PC-9 (cell line): ENCODE measurements at regions not wholly inside any gene's neighbourhood (a gene's known extent, or its start where the extent isn't known, plus 50 kb on each side); places are given as distances from the start of the nearest gene placed in this dataset.

Experiments
- CTCF ChIP-seq: fragments of 200-600 bp; sonication (generic); conservative IDR thresholded peaks from 2 replicates; pipeline ENCODE4 v1.6.1; 2017; ENCODE audit warnings: mixed run types, antibody characterized with exemption, mild to moderate bottlenecking, moderate library complexity
- EZH2 ChIP-seq: fragments of 200-600 bp; sonication (generic); IDR thresholded peaks from 2 replicates; pipeline ENCODE4 v1.8.0; 2017; ENCODE audit warnings: antibody characterized with exemption, low read depth

- no peak for TF ChIP-seq CTCF
- TF ChIP-seq EZH2 = no peak
Measured at GRCh38 chr3:81033684-81034083, 727.8 kb downstream of the GBE1 start.
